GM20000 (cell line): ENCODE measurements at regions not wholly inside any gene's neighbourhood (a gene's known extent, or its start where the extent isn't known, plus 50 kb on each side); places are given as distances from the start of the nearest gene placed in this dataset.

Experiments
- DNase-seq: peaks from one replicate; pipeline ENCODE4 v3.0.0; 2012; ENCODE audit warnings: low spot score
- TF ChIP-seq, protein P1 (sequence below): IDR thresholded peaks from 2 replicates; pipeline ENCODE4 v1.5.1; 2012; ENCODE audit warnings: mild to moderate bottlenecking, control low read depth; ENCODE audit errors: extremely low read depth, missing control alignments

DNA sequence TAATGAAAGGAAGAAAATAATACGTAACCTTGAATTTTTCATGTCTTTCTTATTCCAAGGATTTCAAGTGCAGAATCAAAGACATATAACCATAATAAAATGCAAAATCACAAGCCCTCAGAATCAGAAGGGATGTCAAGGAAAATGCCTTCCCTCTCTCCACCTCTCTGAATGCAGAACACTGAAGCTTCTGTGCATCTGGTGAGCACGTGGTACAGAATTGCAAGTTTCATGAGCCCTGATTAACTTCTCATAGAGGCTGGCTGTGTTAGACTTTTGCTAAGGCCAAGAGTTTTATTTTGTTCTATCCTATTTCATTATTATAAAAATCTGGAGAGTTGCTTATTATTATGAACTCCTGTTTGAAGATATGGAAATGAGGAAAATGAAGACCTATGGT lies 533.7 kb upstream of the POM121L12 start:
- no peak for DNase-seq
- TF ChIP-seq, protein P1, sequence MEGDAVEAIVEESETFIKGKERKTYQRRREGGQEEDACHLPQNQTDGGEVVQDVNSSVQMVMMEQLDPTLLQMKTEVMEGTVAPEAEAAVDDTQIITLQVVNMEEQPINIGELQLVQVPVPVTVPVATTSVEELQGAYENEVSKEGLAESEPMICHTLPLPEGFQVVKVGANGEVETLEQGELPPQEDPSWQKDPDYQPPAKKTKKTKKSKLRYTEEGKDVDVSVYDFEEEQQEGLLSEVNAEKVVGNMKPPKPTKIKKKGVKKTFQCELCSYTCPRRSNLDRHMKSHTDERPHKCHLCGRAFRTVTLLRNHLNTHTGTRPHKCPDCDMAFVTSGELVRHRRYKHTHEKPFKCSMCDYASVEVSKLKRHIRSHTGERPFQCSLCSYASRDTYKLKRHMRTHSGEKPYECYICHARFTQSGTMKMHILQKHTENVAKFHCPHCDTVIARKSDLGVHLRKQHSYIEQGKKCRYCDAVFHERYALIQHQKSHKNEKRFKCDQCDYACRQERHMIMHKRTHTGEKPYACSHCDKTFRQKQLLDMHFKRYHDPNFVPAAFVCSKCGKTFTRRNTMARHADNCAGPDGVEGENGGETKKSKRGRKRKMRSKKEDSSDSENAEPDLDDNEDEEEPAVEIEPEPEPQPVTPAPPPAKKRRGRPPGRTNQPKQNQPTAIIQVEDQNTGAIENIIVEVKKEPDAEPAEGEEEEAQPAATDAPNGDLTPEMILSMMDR, result no peak

DNA sequence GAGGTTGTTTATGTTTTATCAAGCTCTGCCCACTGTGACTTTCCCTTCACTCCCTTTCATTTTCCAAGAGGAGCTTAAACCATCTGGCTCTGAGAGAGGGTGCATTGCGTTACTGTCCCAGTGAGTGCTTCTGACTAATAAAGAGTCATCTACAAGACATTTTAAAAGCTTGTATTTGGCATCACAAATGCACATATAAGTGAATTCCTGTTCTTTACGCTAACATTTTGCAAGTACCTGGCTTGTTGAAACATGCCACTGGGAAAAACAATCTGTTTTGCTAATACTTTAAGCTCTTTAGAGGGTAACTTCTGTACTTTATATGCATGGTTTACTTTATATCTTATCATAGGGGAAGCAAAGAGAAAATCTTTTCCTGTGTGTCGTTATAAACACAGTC lies 534.6 kb upstream of the POM121L12 start:
- TF ChIP-seq, protein P1, result no peak
- no peak for DNase-seq

DNA sequence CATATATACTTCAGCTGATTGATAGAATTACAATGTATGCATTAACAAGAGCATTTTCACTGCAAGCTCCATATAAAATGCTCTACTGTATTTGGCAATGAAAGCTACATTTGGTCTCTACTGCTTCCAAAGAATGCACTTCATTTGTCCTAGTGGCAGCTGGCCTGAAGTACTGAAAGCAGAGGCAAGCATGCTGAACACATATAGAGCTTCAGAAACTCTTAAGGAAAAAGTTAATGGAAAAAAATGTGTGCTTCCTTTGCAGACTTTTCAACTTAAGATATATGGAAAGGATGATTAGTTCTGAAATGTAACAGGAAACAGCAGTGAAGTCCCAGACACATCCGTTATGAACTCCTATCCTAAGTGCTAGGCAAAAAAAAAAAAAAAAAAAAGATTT lies 537.1 kb upstream of the POM121L12 start:
- TF ChIP-seq, protein P1, result no peak
- DNase-seq, result no peak

DNA sequence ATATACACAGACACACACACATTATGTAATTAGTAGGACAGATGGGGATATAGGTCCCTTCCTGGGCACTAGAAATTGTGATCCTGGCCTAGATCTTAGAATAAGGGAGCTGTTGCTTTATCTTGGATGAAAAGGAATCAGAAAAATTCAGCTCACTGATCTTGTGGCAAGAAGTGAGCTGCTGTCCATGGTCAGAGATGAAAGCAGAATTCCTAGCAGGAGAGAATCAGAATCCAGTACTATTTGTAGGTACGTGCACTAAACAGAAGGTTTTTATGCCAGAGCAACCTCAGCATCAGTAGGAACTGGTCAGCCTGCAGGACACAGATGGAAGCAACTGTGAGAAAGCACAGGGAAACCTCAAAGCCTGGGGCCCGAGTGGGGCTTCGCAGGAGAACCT lies 549.2 kb upstream of the POM121L12 start:
- TF ChIP-seq, protein P1, result no peak
- DNase-seq, result no peak

DNA sequence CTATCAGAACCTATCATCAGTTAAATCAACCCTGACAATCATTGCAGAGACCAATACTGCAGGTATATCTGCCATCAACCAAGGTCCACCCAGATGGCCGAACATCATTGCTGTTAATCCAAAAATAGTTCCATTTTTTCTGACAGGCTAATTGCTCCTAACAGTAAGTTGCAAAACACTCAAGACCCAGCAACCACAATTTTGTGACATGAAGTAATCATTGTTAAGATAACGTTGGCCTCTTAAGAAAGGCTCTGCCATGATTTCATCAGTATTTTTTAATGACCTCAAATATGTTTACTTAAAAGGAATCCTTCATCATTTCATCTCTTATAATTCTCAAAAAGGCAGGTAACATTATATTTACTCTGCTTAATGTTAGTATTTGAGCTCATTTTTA lies 553.4 kb upstream of the POM121L12 start:
- no peak for DNase-seq
- TF ChIP-seq, protein P1, result no peak

DNA sequence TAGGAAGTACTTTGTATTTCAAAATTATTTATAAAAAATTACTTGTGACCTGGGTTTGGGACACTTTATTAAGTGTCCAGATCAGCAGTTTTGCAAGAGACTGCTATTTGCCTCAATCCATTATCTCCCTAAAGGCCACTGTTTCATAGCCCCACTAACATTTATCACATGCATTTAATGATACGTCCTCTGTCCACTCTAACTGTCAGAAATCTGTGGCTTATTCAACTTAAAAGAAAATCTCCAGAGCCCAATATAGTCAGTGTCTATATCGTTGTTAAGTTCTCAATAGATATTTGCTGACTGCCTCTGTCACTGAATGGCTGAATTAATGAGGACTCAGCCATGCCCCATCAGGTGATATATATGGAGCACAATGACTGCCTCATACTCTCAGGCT lies 553.9 kb upstream of the POM121L12 start:
- TF ChIP-seq, protein P1, result no peak
- no peak for DNase-seq

DNA sequence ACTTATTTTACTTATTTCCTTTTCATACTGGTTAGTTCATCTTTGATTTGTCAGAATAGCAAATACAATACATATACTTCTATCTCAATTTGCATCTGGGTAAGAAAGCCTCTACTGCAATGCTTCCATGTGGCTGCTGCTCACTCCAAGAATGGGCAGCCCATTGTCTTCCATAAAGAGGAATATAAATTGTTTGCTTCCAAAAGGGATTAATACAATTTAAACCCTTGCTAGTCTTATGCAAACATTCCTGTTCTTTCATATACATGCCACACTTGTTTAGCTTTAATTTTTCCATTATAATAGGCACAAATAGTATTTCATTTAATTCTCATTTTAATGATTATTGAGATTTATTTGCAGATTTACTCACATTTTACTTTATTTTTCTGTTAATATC lies 555.4 kb upstream of the POM121L12 start:
- TF ChIP-seq, protein P1, result no peak
- DNase-seq, result no peak
